HEK293 (cell line): ENCODE measurements at regions not wholly inside any gene's neighbourhood (a gene's known extent, or its start where the extent isn't known, plus 50 kb on each side); places are given as distances from the start of the nearest gene placed in this dataset.
"Not testable (repeated sequence)": the region's sequence is repeated elsewhere in the genome, so short reads cannot be mapped to it uniquely, and the experiment has no call there.

Experiments used
- CTCF ChIA-PET: fragments of 350-600 bp; formaldehyde crosslinking; extraction: SDS; loops from one replicate; lab custom pipeline; 2021; ENCODE audit warnings: antibody characterized with exemption; lab: Yijun Ruan, JAX
- POLR2A ChIA-PET: fragments of 300-600 bp; formaldehyde crosslinking; extraction: SDS; loops from one replicate; lab custom pipeline; 2020; ENCODE audit warnings: antibody characterized with exemption, inconsistent platforms; lab: Yijun Ruan, JAX
- H3K27ac ChIP-seq: fragments of 200-500 bp; sonication (Bioruptor generic); 2 replicates; pipeline ENCODE4 v1.5.1; 2014; ENCODE audit warnings: low read depth, low read length, control low read depth, inconsistent platforms; ENCODE audit errors: extremely low read depth
- H3K36me3 ChIP-seq, 2 experiments: fragments of 200-500 bp in 1 of 2; sonication (Bioruptor generic) in 1 of 2; 1 replicate in 1 of 2; 2 replicates in 1 of 2; pipeline ENCODE4 v1.5.1; 2014 to 2017; ENCODE audit warnings: inconsistent platforms in 2 of 2, low read length in 2 of 2; ENCODE audit not compliant: control insufficient read depth in 2 of 2, insufficient read depth in 1 of 2
- H3K4me1 ChIP-seq: fragments of 200-500 bp; sonication (Bioruptor generic); 2 replicates; pipeline ENCODE4 v1.5.1; 2014; ENCODE audit warnings: mild to moderate bottlenecking, low read length, inconsistent platforms; ENCODE audit not compliant: control insufficient read depth, insufficient read depth
- H3K4me3 ChIP-seq: 2 replicates; pipeline ENCODE4 v1.5.1; 2011; ENCODE audit warnings: low read depth, mild to moderate bottlenecking, control low read depth, low read length, moderate library complexity
- H3K9me3 ChIP-seq: fragments of 200-500 bp; sonication (Bioruptor generic); 2 replicates; pipeline ENCODE4 v1.5.1; 2014; ENCODE audit warnings: low read depth, low read length, inconsistent platforms; ENCODE audit not compliant: control insufficient read depth, insufficient read depth
- GFI1B ChIP-seq: fragments of 450-650 bp; formaldehyde crosslinking; IDR thresholded peaks from 2 replicates; pipeline ENCODE4 v1.5.1; 2016; ENCODE audit warnings: missing biosample characterization, missing genetic modification characterization
- KLF17 ChIP-seq: fragments of 450-650 bp; formaldehyde crosslinking; IDR thresholded peaks from 2 replicates; pipeline ENCODE4 v1.5.1; 2016; ENCODE audit warnings: missing biosample characterization, missing genetic modification characterization
- SETDB1 ChIP-seq: IDR thresholded peaks from one replicate; pipeline ENCODE4 v1.6.1; 2017; ENCODE audit warnings: mild to moderate bottlenecking, low read length, moderate library complexity, mixed read lengths; ENCODE audit not compliant: insufficient read length
- SP3 ChIP-seq: fragments of 450-650 bp; formaldehyde crosslinking; IDR thresholded peaks from 2 replicates; pipeline ENCODE4 v1.5.1; 2016; ENCODE audit warnings: missing biosample characterization, missing genetic modification characterization
- SP7 ChIP-seq: fragments of 450-650 bp; formaldehyde crosslinking; IDR thresholded peaks from 2 replicates; pipeline ENCODE4 v1.5.1; 2016; ENCODE audit warnings: missing biosample characterization, missing genetic modification characterization
- ZBTB17 ChIP-seq: fragments of 450-650 bp; formaldehyde crosslinking; IDR thresholded peaks from 2 replicates; pipeline ENCODE4 v1.5.1; 2016; ENCODE audit warnings: missing biosample characterization, missing genetic modification characterization
- ZFP41 ChIP-seq: fragments of 450-650 bp; formaldehyde crosslinking; IDR thresholded peaks from 2 replicates; pipeline ENCODE4 v1.5.1; 2016; ENCODE audit warnings: missing biosample characterization, missing genetic modification characterization, borderline replicate concordance
- ZIC2 ChIP-seq: fragments of 450-650 bp; formaldehyde crosslinking; IDR thresholded peaks from 2 replicates; pipeline ENCODE4 v1.5.1; 2016; ENCODE audit warnings: missing biosample characterization, missing genetic modification characterization
- ZNF112 ChIP-seq: fragments of 450-650 bp; formaldehyde crosslinking; IDR thresholded peaks from 2 replicates; pipeline ENCODE4 v1.5.0; 2017; ENCODE audit warnings: missing biosample characterization, missing genetic modification characterization
- ZNF114 ChIP-seq: fragments of 450-650 bp; formaldehyde crosslinking; IDR thresholded peaks from 2 replicates; pipeline ENCODE4 v1.5.0; 2017; ENCODE audit warnings: missing biosample characterization, missing genetic modification characterization
- ZNF202 ChIP-seq: fragments of 450-650 bp; formaldehyde crosslinking; IDR thresholded peaks from 2 replicates; pipeline ENCODE4 v1.5.1; 2016; ENCODE audit warnings: missing biosample characterization, missing genetic modification characterization, borderline replicate concordance
- ZNF302 ChIP-seq: fragments of 450-650 bp; formaldehyde crosslinking; IDR thresholded peaks from 2 replicates; pipeline ENCODE4 v1.5.1; 2016; ENCODE audit warnings: missing biosample characterization, missing genetic modification characterization, low read depth
- ZNF354C ChIP-seq: fragments of 450-650 bp; formaldehyde crosslinking; IDR thresholded peaks from 2 replicates; pipeline ENCODE4 v1.5.1; 2016; ENCODE audit warnings: missing biosample characterization, missing genetic modification characterization, low read depth, borderline replicate concordance
- ZNF37A ChIP-seq: fragments of 450-650 bp; IDR thresholded peaks from 2 replicates; pipeline ENCODE4 v1.5.1; 2018; ENCODE audit warnings: missing biosample characterization, missing genetic modification characterization
- ZNF394 ChIP-seq: fragments of 450-650 bp; formaldehyde crosslinking; IDR thresholded peaks from 2 replicates; pipeline ENCODE4 v1.5.1; 2016; ENCODE audit warnings: missing biosample characterization, missing genetic modification characterization, mild to moderate bottlenecking, moderate library complexity, borderline replicate concordance
- ZNF510 ChIP-seq: fragments of 450-650 bp; formaldehyde crosslinking; IDR thresholded peaks from 2 replicates; pipeline ENCODE4 v1.5.1; 2018; ENCODE audit warnings: mild to moderate bottlenecking, missing genetic modification characterization, missing biosample characterization; ENCODE audit not compliant: insufficient replicate concordance
- ZNF560 ChIP-seq: fragments of 450-650 bp; formaldehyde crosslinking; IDR thresholded peaks from 2 replicates; pipeline ENCODE4 v1.5.1; 2017; ENCODE audit warnings: missing biosample characterization, missing genetic modification characterization, borderline replicate concordance
- ZNF571 ChIP-seq: fragments of 450-650 bp; formaldehyde crosslinking; IDR thresholded peaks from 2 replicates; pipeline ENCODE4 v1.5.0; 2017; ENCODE audit warnings: missing biosample characterization, missing genetic modification characterization
- ZNF623 ChIP-seq: fragments of 450-650 bp; formaldehyde crosslinking; IDR thresholded peaks from 2 replicates; pipeline ENCODE4 v1.5.1; 2016; ENCODE audit warnings: missing biosample characterization, missing genetic modification characterization
- ZNF664 ChIP-seq: fragments of 450-650 bp; formaldehyde crosslinking; IDR thresholded peaks from 2 replicates; pipeline ENCODE4 v1.5.1; 2016; ENCODE audit warnings: missing biosample characterization, missing genetic modification characterization
- ZNF701 ChIP-seq: fragments of 450-650 bp; formaldehyde crosslinking; IDR thresholded peaks from 2 replicates; pipeline ENCODE4 v1.5.1; 2016; ENCODE audit warnings: missing biosample characterization, missing genetic modification characterization
- ZNF76 ChIP-seq: fragments of 450-650 bp; formaldehyde crosslinking; IDR thresholded peaks from 2 replicates; pipeline ENCODE4; 2016; ENCODE audit warnings: low read depth, missing biosample characterization, missing genetic modification characterization, borderline replicate concordance
- ZXDB ChIP-seq: fragments of 450-650 bp; formaldehyde crosslinking; IDR thresholded peaks from 2 replicates; pipeline ENCODE4 v1.5.1; 2016; ENCODE audit warnings: missing biosample characterization, missing genetic modification characterization
- TF ChIP-seq, protein P1 (sequence below): fragments of 450-650 bp; formaldehyde crosslinking; IDR thresholded peaks from 2 replicates; pipeline ENCODE4 v1.5.1; 2016; ENCODE audit warnings: missing biosample characterization, missing genetic modification characterization, low read depth

DNA sequence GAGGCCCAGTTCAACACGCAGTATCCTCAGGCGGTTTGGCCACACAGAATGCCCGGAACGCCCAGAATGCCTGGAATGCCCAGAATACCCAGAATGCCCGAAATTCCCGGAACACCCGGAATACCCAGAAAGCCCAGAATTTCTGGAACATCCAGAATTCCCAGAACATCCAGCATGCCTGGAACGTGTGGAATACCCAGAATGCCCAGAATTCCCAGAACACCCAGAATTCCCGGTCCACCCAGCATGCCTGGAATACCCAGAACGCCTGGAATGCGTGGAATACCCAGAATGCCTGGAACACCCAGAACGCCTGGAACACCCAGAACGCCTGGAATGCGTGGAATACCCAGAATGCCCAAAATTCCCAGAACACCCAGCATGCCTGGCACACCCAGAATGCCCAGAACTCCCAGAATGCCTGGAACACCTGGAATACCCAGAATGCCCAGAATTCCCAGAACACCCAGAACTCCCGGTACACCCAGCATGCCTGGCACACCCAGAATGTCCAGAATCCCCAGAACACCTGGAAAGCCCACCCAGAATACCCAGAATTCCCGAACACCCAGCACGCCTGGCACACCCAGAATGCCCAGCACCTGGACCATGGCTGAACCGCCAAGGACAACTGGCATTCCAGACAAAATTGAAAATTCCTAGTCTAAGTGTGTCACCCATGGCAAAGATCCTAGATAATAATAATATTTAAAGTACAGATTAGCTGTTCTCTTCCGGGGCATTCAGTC, 487.4 kb upstream of the SALL3 start:
- CTCF ChIA-PET = no interaction called here
- Histone ChIP-seq H3K9me3 (no peaks in the 10 kb centered on the region), H3K4me1 (no peaks in the 10 kb centered on the region), H3K4me3 (no peak overlapping the region), H3K36me3 (no peaks in the 10 kb centered on the region), H3K27ac (no peak overlapping the region)
- POLR2A ChIA-PET = no interaction called here
- TF ChIP-seq SP7 (tag by site-specific recombination) (no peak), ZNF76 (peak; percentile 74), SETDB1 (no peak)

- POLR2A ChIA-PET = no interaction called here
- Histone ChIP-seq H3K4me3 (no peak overlapping the region), H3K36me3 (no peaks in the 10 kb centered on the region), H3K4me1 (no peaks in the 10 kb centered on the region), H3K9me3 (no peaks in the 10 kb centered on the region), H3K27ac (no peak overlapping the region)
- TF ChIP-seq SP3 (tag by site-specific recombination) (no peak), ZNF114 (tag by site-specific recombination) (no peak), ZNF302 (no peak), ZNF112 (tag by site-specific recombination) (no peak), ZXDB (tag by site-specific recombination) (no peak), ZNF354C (tag by site-specific recombination) (no peak), ZNF664 (tag by site-specific recombination) (no peak), ZNF394 (no peak)
- CTCF ChIA-PET = no interaction called here
These were observed 486.7 kb upstream of the SALL3 start for GRCh38 chr18:78492813-78493371.

DNA sequence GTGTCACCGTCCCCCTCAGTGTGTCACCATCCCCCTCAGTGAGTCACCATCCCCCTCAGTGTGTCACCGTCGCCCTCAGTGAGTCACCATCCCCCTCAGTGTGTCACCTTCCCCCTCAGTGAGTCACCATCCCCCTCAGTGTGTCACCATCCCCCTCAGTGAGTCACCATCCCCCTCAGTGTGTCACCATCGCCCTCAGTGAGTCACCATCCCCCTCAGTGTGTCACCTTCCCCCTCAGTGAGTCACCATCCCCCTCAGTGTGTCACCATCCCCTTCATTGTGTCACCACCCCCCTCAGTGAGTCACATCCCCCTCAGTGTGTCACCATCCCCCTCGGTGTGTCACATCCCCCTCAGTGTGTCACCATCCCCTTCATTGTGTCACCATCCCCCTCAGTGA, 486.1 kb upstream of the SALL3 start:
- H3K36me3 ChIP-seq, CTCF ChIA-PET, H3K9me3 ChIP-seq: not testable (repeated sequence)
- TF ChIP-seq SETDB1 = peak; percentile 78
- TF ChIP-seq, all 188 proteins: peak for 1; not testable (repeated sequence) for 187
- H3K4me1 ChIP-seq, POLR2A ChIA-PET, H3K27ac ChIP-seq, H3K4me3 ChIP-seq: not testable (repeated sequence)

DNA sequence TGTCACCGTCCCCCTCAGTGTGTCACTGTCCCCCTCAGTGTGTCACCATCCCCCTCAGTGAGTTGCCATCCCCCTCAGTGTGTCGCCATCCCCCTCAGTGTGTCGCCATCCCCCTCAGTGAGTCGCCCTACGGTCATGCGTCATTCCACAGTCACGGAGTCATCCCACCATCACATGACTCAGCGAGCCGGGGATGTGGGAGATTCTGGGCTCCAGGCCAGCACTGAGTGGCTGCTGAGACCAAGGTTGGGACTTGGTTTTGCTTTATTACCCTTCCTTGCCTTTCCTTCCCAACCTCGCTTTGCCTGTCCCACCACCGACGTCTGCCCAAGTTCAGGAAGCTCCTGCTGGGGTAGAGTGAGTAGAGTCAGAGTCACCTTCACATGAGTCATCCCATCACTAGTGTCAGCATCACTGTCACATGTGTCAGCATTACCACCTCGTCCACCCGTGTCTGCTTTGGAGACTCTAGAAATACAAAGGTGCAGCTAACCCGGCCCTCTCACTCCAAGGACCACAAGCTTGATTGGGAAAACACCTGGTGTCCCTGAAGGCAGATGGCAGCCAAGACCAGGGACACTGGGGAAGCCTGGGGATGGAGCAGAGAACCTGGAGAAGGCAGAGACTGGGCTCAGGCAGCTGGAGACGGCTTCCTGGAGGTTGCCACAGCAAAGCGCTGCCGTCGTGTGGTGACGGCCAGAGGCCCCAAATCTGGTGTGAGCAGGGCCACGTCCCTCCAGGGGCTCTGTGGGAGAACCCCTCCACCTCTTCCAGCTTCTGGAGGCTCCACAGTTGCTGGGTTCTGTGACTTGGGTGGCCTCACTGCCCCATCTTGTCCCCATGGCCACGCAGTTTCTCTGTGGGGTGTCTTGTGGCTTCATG, 485.2 kb upstream of the SALL3 start:
- Histone ChIP-seq H3K4me3 (no peak overlapping the region), H3K36me3 (no peaks in the 10 kb centered on the region), H3K9me3 (no peaks in the 10 kb centered on the region), H3K4me1 (no peaks in the 10 kb centered on the region), H3K27ac (no peak overlapping the region)
- ChIA-PET POLR2A (no interaction called here), CTCF (interaction anchor here (0.6 kb wide), 1 partner anchor 65 kb away, joined by 3 read pairs; no protein-coding TSS in a partner anchor)
- TF ChIP-seq ZNF571 (tag by site-specific recombination) (no peak), SP7 (tag by site-specific recombination) (no peak), ZNF202 (tag by site-specific recombination) (no peak), GFI1B (tag by site-specific recombination) (no peak), ZFP41 (tag by site-specific recombination) (no peak), ZNF623 (tag by site-specific recombination) (no peak), KLF17 (no peak), ZNF701 (no peak), ZNF560 (tag by site-specific recombination) (no peak), ZNF37A (tag by site-specific recombination) (no peak), ZIC2 (tag by site-specific recombination) (no peak), ZBTB17 (tag by site-specific recombination) (no peak), ZNF510 (tag by site-specific recombination) (no peak)
- TF ChIP-seq, protein P1, sequence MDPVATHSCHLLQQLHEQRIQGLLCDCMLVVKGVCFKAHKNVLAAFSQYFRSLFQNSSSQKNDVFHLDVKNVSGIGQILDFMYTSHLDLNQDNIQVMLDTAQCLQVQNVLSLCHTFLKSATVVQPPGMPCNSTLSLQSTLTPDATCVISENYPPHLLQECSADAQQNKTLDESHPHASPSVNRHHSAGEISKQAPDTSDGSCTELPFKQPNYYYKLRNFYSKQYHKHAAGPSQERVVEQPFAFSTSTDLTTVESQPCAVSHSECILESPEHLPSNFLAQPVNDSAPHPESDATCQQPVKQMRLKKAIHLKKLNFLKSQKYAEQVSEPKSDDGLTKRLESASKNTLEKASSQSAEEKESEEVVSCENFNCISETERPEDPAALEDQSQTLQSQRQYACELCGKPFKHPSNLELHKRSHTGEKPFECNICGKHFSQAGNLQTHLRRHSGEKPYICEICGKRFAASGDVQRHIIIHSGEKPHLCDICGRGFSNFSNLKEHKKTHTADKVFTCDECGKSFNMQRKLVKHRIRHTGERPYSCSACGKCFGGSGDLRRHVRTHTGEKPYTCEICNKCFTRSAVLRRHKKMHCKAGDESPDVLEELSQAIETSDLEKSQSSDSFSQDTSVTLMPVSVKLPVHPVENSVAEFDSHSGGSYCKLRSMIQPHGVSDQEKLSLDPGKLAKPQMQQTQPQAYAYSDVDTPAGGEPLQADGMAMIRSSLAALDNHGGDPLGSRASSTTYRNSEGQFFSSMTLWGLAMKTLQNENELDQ (tag by site-specific recombination) = no peak
